Upper lobe of left lung (tissue), 6 donors: ENCODE measurements at regions not wholly inside any gene's neighbourhood (a gene's known extent, or its start where the extent isn't known, plus 50 kb on each side); places are given as distances from the start of the nearest gene placed in this dataset.

ENCODE experiments used
- ATAC-seq, 2 donors: fragments of 200-7000 bp; cut with Tn5 transposase; one replicate each; pipeline ENCODE4 v1.9.1; 2022; ENCODE audit warnings: mild to moderate bottlenecking in 2 of 2, moderate library complexity in 2 of 2; ENCODE audit not compliant: low FRiP score in 2 of 2
- DNase-seq, 2 donors: peaks; one replicate each; pipeline ENCODE4 v3.0.0-alpha.2; 2019 to 2020
- H3K27ac ChIP-seq, 4 donors: fragments of 200-600 bp; sonication (generic); one replicate each; pipeline ENCODE4 v1.5.1; 2016 to 2019
- H3K27me3 ChIP-seq, 4 donors: fragments of 200-600 bp; sonication (generic); one replicate each; pipeline ENCODE4 v1.5.1; 2017 to 2019
- H3K36me3 ChIP-seq, 4 donors: fragments of 200-600 bp; sonication (generic); one replicate each; pipeline ENCODE4 v1.5.1; 2016 to 2019
- H3K4me1 ChIP-seq, 4 donors: fragments of 200-600 bp; sonication (generic); one replicate each; pipeline ENCODE4 v1.5.1; 2018 to 2019
- H3K4me3 ChIP-seq, 4 donors: fragments of 200-600 bp; sonication (generic); one replicate each; pipeline ENCODE4 v1.5.1; 2017 to 2019; ENCODE audit warnings: mild to moderate bottlenecking in 2 of 4, moderate library complexity in 1 of 4
- H3K9me3 ChIP-seq, 4 donors: fragments of 200-600 bp; sonication (generic); one replicate each; pipeline ENCODE4 v1.5.1; 2018 to 2019
- CTCF ChIP-seq, 6 experiments: fragments of 450-650 bp in 4 of 6; fragments of 200-600 bp in 2 of 6; sonication (generic) in 2 of 6; IDR thresholded peaks; one replicate each; pipeline ENCODE4 v1.5.1; 2016 to 2019; ENCODE audit warnings: antibody characterized with exemption in 6 of 6
- EP300 ChIP-seq, 4 donors: sonication (generic); formaldehyde crosslinking; IDR thresholded peaks; one replicate each; pipeline ENCODE4 v1.5.1; 2017; ENCODE audit warnings: antibody characterized with exemption in 4 of 4, control low read depth in 2 of 4
- POLR2A ChIP-seq, 4 donors: fragments of 450-650 bp; IDR thresholded peaks; one replicate each; pipeline ENCODE4 v1.5.1; 2016 to 2017; ENCODE audit warnings: antibody characterized with exemption in 4 of 4, mild to moderate bottlenecking in 2 of 4
- POLR2AphosphoS5 ChIP-seq, 2 donors: sonication (generic); formaldehyde crosslinking; IDR thresholded peaks; one replicate each; pipeline ENCODE4 v1.5.1; 2017; ENCODE audit warnings: antibody characterized with exemption in 2 of 2
- WGBS, 2 donors: methylation state at CpG; one replicate each; pipeline ENCODE4 v1.1.5; 2017 to 2018; 5-methylcytosine and 5-hydroxymethylcytosine counted together
- donor health status: DM: no; HTN: no; CAD: no; lungs with moderate emphysema.
- donor health status: DM: no; HTN: yes; CAD: no; lungs with severe emphysema.

GRCh38 chr10:47183704-47184041, 116.3 kb upstream of the GDF10 start:
- no peak for TF ChIP-seq CTCF (IDR thresholded peaks at IDR 0.05)
- ATAC-seq = peak in 1 of 2 donors; percentile 54
- no peak for DNase-seq
- H3K27ac ChIP-seq = no peak overlapping the region
- H3K4me3 ChIP-seq = no peak overlapping the region
- H3K9me3 ChIP-seq = no peaks in the 10 kb centered on the region
- no peaks in the 10 kb centered on the region for H3K4me1 ChIP-seq
- WGBS, 2 donors = 94 to 97% methylated on average over 4 of the region's 4 CpGs
- H3K36me3 ChIP-seq = no peaks in the 10 kb centered on the region
- H3K27me3 ChIP-seq = no peaks in the 10 kb centered on the region

- Histone ChIP-seq H3K4me1 (no peaks in the 10 kb centered on the region), H3K4me3 (no peak overlapping the region), H3K27me3 (no peaks in the 10 kb centered on the region), H3K27ac (no peak overlapping the region), H3K36me3 (no peaks in the 10 kb centered on the region), H3K9me3 (no peaks in the 10 kb centered on the region)
- ATAC-seq (no peak), DNase-seq (no peak)
- 70 to 76% methylated on average over 1 to 3 of the region's 3 CpGs for WGBS, 2 donors
- TF ChIP-seq POLR2AphosphoS5 (IDR thresholded peaks at IDR 0.05) (no peak), CTCF (IDR thresholded peaks at IDR 0.05) (no peak)
Observed at GRCh38 chr10:47184273-47184672, 115.7 kb upstream of the GDF10 start.

GRCh38 chr10:47184724-47185330, 115.2 kb upstream of the GDF10 start:
- H3K27ac ChIP-seq = no peak overlapping the region
- WGBS, 2 donors = 93 to 96% methylated on average over 3 to 11 of the region's 11 CpGs
- DNase-seq (peak in 1 of 2 donors; percentile 25), ATAC-seq (peak in 1 of 2 donors; percentile 19)
- no peaks in the 10 kb centered on the region for H3K4me1 ChIP-seq
- TF ChIP-seq EP300 (IDR thresholded peaks at IDR 0.05) (no peak), CTCF (IDR thresholded peaks at IDR 0.05) (no peak), POLR2A (IDR thresholded peaks at IDR 0.05) (no peak), POLR2AphosphoS5 (IDR thresholded peaks at IDR 0.05) (no peak)
- H3K4me3 ChIP-seq = no peak overlapping the region
- no peaks in the 10 kb centered on the region for H3K9me3 ChIP-seq
- no peaks in the 10 kb centered on the region for H3K27me3 ChIP-seq
- no peaks in the 10 kb centered on the region for H3K36me3 ChIP-seq

- no peaks in the 10 kb centered on the region for H3K36me3 ChIP-seq
- no peaks in the 10 kb centered on the region for H3K9me3 ChIP-seq
- TF ChIP-seq CTCF (IDR thresholded peaks at IDR 0.05) (no peak), POLR2AphosphoS5 (IDR thresholded peaks at IDR 0.05) (no peak), EP300 (IDR thresholded peaks at IDR 0.05) (no peak), POLR2A (IDR thresholded peaks at IDR 0.05) (no peak)
- H3K27ac ChIP-seq = no peak overlapping the region
- WGBS, 2 donors = 93 to 94% methylated on average over 7 of the region's 7 CpGs
- H3K4me3 ChIP-seq = no peak overlapping the region
- ATAC-seq (no peak), DNase-seq (no peak)
- no peaks in the 10 kb centered on the region for H3K4me1 ChIP-seq
- H3K27me3 ChIP-seq = no peaks in the 10 kb centered on the region
Observed at GRCh38 chr10:47186941-47187340, 113.1 kb upstream of the GDF10 start.

GRCh38 chr10:47187592-47187991, 112.4 kb upstream of the GDF10 start:
- H3K9me3 ChIP-seq = no peaks in the 10 kb centered on the region
- ATAC-seq (no peak), DNase-seq (no peak)
- WGBS, 2 donors = 85 to 95% methylated on average over 5 to 7 of the region's 7 CpGs
- no peak overlapping the region for H3K27ac ChIP-seq
- no peak overlapping the region for H3K4me3 ChIP-seq
- H3K36me3 ChIP-seq = no peaks in the 10 kb centered on the region
- TF ChIP-seq POLR2A (IDR thresholded peaks at IDR 0.05) = no peak
- TF ChIP-seq CTCF (IDR thresholded peaks at IDR 0.05) = no peak
- no peak for TF ChIP-seq EP300 (IDR thresholded peaks at IDR 0.05)
- TF ChIP-seq POLR2AphosphoS5 (IDR thresholded peaks at IDR 0.05) = no peak
- no peaks in the 10 kb centered on the region for H3K27me3 ChIP-seq
- H3K4me1 ChIP-seq = no peaks in the 10 kb centered on the region
